OCI-LY3 (cell line): ENCODE measurements at regions not wholly inside any gene's neighbourhood (a gene's known extent, or its start where the extent isn't known, plus 50 kb on each side); places are given as distances from the start of the nearest gene placed in this dataset.

ENCODE experiments used
- EZH2phosphoT487 ChIP-seq: fragments of 200-600 bp; shearing (Covaris generic); IDR thresholded peaks from 2 replicates; pipeline ENCODE4 v1.6.1; 2018; ENCODE audit warnings: antibody characterized with exemption, mixed run types, low read depth
- TF ChIP-seq, protein P1 (sequence below): fragments of 200-600, 300-600 bp; sonication (generic); IDR thresholded peaks from 2 replicates; pipeline ENCODE4 v1.5.1; 2014; ENCODE audit warnings: antibody characterized with exemption, low read length, low read depth

GRCh38 chr1:69197816-69198215, 369.9 kb upstream of the LRRC7 start:
- TF ChIP-seq, protein P1, sequence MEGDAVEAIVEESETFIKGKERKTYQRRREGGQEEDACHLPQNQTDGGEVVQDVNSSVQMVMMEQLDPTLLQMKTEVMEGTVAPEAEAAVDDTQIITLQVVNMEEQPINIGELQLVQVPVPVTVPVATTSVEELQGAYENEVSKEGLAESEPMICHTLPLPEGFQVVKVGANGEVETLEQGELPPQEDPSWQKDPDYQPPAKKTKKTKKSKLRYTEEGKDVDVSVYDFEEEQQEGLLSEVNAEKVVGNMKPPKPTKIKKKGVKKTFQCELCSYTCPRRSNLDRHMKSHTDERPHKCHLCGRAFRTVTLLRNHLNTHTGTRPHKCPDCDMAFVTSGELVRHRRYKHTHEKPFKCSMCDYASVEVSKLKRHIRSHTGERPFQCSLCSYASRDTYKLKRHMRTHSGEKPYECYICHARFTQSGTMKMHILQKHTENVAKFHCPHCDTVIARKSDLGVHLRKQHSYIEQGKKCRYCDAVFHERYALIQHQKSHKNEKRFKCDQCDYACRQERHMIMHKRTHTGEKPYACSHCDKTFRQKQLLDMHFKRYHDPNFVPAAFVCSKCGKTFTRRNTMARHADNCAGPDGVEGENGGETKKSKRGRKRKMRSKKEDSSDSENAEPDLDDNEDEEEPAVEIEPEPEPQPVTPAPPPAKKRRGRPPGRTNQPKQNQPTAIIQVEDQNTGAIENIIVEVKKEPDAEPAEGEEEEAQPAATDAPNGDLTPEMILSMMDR = no peak
- TF ChIP-seq EZH2phosphoT487 = no peak
